Right lung (tissue), 2 donors: ENCODE measurements at regions not wholly inside any gene's neighbourhood (a gene's known extent, or its start where the extent isn't known, plus 50 kb on each side); places are given as distances from the start of the nearest gene placed in this dataset.

Source experiments
- DNase-seq, 2 donors: peaks; one replicate each; pipeline ENCODE4 v3.0.0-alpha.2; 2013

DNA sequence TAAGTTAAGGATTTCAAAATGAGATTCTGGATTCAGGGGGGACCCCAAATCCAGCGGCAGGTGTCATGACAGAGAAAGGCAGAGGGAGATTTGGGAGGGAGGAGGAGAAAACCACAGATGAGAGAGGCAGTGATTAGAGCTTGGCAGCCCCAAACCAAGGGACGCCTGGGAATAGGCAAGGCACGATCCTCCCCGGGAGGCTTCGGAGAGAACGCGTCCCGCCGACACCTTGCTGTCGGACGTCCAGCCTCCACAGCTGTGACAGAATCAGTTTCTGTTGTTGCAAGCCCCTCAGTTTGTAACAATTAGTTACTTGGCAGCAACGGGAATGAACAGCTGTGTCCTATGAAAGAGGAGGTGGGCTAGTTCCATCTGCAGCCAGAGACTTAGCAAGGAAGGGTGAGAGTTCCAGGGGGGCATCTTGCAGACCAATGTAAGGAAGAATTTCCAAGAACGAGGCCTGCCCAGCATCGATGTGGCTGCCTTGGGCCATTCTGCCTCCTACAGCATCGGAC, 110.7 kb upstream of the SDK2 start:
- no peak for DNase-seq

GRCh38 chr17:73757420-73757819, 113.2 kb upstream of the SDK2 start:
- no peak for DNase-seq

GRCh38 chr17:73758245-73758644, 114.0 kb upstream of the SDK2 start:
- no peak for DNase-seq

- no peak for DNase-seq
Measured at GRCh38 chr17:73759324-73759723, 115.1 kb upstream of the SDK2 start.

- no peak for DNase-seq
Measured at GRCh38 chr17:73759734-73760438, 115.6 kb upstream of the SDK2 start.

DNA sequence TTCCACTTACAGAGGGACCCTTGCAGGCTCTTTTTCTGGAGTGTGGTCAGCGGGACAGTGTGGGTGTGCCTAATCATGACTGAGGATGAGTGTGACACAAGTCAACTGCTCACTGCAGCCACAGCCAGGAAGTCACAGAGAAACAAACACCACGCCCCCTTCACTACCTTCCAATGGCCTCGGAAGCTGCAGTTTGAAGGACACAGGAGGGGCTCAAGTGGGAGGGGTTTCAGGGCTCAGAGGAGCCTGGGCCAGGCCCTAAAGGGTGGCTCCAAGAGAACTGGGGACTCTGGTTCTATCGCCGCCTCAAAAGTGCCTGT, 116.2 kb upstream of the SDK2 start:
- DNase-seq: no peak

DNA sequence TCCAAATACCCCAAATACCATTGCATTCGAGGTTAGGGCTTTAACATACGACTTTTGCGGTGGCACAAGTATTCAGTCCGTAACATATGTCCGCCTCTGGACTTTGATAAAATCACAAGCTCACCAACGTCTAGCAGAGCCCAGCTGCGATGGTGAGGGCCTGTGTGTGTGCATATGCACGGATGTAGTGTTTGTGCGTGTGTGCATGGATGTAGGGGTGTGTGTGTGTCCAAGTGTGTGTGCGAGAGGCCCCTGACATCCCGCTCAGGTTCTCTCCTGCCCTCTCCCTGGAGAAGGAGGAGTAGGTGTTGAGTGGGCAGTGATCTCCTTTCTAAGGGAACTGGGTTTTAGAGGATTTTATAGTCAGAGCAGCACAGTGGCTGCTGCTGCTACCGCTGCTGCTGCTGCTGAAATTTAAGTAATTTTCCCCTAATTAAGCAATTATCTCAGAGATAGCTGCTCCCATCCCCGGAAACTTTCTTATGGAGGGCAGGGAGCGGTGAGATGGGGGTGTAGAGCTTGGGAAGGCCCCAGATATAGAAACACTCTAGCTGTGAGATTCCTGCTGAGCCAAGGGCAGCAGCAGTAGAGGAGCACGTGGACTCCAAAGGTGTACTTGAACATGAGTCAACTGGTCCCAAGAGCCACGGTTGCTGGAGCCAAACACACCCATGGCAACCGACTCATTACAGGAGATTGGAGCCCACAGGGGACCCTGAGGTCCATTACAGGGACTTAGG, 121.7 kb upstream of the SDK2 start:
- no peak for DNase-seq

GRCh38 chr17:73767696-73768095, 123.5 kb upstream of the SDK2 start:
- no peak for DNase-seq

DNA sequence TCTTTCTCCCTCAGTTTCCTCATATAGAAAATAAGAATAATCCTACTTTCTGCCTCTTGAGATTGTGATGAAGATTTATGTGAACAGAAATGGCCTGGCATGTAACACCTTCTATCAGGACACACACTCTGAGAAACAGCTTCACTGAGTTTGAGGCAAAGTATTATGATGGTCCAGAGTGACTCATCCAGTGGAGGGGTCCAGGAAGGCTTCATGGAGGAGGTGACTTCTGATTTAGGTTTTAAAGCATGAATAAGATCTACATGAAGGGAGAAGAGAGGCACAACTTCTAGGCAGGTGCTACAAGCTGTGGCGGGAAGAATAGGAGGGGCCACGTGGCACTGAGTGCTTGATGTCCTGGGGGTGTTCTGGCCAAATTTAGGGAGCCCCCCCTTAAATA, 124.4 kb upstream of the SDK2 start:
- DNase-seq: no peak

- DNase-seq: no peak
Measured at GRCh38 chr17:73769479-73769878, 125.2 kb upstream of the SDK2 start.

GRCh38 chr17:73770115-73770848, 126.0 kb upstream of the SDK2 start:
- peak; percentile 94 to 97 for DNase-seq

DNA sequence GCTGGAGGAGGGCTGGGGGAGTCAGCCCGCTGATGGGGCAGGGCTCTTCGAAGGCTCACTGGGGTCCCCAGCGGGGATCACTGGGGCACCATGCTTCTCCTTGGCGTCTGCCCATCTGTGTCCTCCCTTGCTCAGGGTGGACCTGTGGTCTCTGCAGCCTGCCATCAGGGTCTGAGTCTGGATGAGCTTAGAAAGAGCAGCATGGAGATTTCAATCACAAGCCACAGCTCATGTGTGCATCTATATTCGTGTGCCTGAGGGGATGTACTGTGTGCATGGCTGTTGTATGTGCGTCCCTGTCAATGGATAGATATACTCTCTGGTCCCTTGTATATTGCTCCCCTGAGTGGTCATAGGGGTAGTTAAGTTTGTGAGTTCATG, 126.6 kb upstream of the SDK2 start:
- DNase-seq: no peak

DNA sequence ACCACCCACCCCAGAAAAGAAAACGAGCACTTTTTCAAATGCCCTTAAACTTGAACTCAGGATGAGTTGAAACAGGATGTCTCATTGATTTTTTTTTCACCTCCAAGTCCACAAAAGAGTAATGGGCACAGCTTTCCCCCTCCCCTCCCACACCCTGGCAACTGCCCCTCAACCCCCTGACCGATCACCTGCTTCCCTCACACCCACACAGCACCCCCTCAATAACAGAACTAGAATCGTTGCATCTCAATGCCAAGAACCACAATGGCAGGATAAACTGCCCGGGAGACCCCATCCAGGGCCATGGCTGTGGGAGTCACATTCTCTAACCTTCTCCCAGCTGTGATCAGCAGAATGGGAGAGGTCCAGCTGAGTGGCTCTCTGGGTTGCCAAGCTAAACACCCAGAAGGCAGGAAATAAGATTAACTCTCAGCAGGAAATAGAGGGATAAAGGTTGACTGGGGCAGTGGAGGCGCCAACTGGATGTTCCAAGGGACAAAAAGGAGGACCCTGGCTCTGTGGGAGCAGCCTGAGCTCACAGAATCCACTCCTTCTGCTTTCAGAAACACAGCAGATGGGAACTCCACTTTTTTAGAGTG, 128.0 kb upstream of the SDK2 start:
- no peak for DNase-seq

DNA sequence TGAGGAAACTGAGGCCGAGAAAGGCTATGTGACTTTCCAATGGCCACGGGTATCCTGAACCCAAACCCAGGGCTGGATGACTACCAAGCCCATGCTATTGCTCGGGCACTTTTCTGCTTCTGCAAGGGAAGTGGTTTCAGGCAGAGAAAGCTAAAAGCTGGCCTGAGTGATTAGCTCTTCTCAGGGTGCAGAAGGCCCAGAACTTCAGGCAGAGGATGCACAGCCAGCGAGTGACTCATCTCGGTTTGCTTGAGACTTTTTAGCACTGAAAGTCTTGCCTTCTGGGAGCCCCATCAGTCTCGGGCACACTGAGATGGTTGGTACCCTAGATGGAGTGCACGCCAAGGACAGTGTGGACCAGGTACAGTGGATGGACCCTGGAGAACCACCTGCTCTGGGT, 129.5 kb upstream of the SDK2 start:
- no peak for DNase-seq

GRCh38 chr17:73774852-73775251, 130.6 kb upstream of the SDK2 start:
- DNase-seq: no peak

- peak; percentile 75 to 84 for DNase-seq
Measured at GRCh38 chr17:73776351-73777130, 132.3 kb upstream of the SDK2 start.

DNA sequence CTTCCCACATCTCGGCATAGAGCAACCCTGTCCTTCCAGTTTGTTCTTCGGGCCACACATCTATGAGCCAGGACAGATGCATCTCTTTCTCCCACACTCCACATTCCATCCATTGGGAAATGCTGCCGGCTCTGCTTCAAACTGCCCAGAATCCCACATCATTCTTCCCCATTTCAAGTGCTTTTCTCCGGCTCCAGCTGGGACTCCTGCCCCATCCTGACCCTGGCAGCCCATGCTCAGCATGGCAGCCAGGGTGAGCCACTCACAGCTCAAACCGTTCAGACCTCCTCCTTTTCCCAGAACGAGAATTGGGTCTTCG, 132.8 kb upstream of the SDK2 start:
- peak; percentile 96 to 98 for DNase-seq

DNA sequence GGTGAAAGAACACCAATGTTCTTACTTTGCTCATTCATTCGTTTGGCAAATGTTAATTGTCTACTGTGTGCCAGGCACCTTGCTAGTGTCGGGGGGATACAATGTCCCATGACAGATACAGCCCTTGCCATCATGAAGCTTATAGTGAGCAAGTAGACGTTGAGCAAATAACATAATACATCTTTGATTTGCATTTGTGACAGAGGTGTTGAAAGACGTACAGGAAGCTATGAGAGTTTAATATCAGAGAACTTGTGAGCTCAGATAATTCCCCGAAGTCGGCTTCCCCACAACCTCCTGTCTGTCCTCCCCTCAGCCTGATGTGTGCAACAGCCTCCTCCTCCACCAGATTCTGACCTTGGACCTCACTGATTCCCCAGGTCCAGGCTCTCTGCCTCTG, 138.0 kb upstream of the SDK2 start:
- DNase-seq: no peak

GRCh38 chr17:73782641-73783381, 138.6 kb upstream of the SDK2 start:
- no peak for DNase-seq

DNA sequence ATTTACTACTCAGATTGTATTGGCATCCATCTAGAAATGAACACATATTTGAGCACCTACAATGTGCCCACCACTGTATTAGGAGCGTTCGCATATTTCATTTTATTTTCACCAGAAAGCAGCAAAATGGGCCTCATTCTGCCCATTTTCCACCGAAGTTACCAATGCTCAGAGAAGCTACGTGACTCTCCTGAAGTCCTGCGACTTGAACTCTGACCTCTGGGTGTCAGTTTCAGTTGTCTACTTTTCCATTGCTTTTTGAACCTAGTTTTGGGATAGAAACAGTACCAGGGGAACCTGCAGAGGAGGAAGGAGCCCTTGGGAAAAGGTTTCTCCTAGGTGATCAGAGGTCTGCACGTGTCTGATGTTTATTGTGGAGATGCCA, 139.1 kb upstream of the SDK2 start:
- no peak for DNase-seq

DNA sequence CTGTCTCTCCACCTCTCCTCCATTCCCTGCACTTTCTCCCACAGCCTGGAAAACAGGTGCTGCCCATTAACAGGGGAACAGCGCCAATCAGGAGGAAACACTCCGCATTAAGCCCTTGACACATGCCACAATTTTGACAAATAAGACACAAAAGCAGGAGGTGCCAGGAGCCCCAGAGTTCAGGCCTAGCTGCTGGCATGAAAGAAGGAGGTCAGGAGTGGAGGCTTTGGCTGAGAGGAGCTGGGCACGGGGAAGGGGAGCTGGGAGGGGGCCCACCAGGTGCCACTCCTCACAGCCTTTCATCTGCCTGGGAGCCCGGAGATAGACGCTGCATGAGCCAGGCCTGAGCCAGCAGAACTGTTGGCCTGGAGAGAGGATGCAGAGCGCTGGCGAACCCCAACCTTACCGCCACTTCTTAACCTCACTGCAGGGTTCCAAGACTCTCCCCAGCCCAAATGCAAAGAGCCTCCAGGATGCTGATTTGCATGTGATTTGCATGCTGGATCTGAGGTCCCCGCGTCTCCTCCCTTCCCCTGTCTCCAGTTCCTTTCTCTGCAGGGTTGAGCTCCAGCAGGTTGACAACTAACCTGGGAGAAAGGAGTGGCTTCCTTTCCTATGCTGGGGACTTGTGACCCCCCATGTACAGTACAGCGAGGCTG, 139.8 kb upstream of the SDK2 start:
- no peak for DNase-seq
